ENCODE measurements at regions not wholly inside any gene's neighbourhood (a gene's known extent, or its start where the extent isn't known, plus 50 kb on each side); places are given as distances from the start of the nearest gene placed in this dataset.

DNA sequence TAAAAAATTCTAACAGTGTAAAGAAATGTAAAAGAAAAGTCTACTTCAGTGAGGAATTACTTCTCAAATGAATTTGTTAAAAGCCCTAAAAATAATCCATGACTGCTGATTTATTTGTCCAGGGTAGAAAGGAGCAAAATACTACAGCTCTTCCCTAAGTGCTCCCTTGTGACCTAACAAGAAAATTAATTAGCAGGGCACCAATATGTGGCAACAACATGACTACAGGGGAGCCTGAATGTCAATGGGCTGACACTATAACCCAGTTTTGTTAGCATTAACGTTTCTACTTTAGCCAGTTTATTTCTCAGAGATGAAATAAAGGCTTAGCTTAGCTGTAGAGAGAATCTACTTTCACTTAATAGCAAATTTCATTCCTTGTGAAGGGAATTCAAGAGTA, 918.9 kb upstream of the EPHA5 start:
- H3K9me3 ChIP-seq, result no peaks in the 10 kb centered on the region
- H3K4me3 ChIP-seq, result no peak overlapping the region
- H3K27ac ChIP-seq, result no peak overlapping the region
- DNase-seq, result no peak
- intact Hi-C loops (cut with DNase I; ENCODE audit: low total_unique reads), result no loop called here
- H3K4me1 ChIP-seq, result no peaks in the 10 kb centered on the region
- no peaks in the 10 kb centered on the region for H3K27me3 ChIP-seq
- no peaks in the 10 kb centered on the region for H3K36me3 ChIP-seq
- TF ChIP-seq POLR2A (IDR thresholded peaks at IDR 0.05), result no peak

DNA sequence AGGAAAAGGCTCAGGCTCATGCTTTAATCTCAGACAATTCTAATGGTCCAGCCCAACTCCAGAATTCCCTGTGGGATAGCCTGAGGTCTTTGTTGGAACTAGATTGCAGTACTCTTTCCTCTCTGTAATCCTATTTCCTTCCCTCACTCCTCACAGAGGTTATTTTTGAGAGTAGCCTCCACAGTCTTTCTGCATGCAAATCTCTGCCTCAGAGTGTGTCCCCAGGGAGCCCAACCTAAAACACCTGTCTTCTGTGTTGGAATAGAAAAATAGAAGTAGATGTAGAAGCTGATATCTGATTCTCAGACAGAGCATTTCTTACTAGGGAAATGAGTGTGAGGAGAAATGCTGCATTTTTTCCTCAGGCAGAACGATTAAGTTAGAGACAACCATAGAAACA, 915.5 kb upstream of the EPHA5 start:
- intact Hi-C loops (cut with DNase I; ENCODE audit: low total_unique reads), result no loop called here
- TF ChIP-seq POLR2A (IDR thresholded peaks at IDR 0.05), result no peak
- TF ChIP-seq, protein P1, sequence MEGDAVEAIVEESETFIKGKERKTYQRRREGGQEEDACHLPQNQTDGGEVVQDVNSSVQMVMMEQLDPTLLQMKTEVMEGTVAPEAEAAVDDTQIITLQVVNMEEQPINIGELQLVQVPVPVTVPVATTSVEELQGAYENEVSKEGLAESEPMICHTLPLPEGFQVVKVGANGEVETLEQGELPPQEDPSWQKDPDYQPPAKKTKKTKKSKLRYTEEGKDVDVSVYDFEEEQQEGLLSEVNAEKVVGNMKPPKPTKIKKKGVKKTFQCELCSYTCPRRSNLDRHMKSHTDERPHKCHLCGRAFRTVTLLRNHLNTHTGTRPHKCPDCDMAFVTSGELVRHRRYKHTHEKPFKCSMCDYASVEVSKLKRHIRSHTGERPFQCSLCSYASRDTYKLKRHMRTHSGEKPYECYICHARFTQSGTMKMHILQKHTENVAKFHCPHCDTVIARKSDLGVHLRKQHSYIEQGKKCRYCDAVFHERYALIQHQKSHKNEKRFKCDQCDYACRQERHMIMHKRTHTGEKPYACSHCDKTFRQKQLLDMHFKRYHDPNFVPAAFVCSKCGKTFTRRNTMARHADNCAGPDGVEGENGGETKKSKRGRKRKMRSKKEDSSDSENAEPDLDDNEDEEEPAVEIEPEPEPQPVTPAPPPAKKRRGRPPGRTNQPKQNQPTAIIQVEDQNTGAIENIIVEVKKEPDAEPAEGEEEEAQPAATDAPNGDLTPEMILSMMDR (IDR thresholded peaks at IDR 0.05), result no peak
- H3K4me3 ChIP-seq, result no peak overlapping the region
- H3K27me3 ChIP-seq, result no peaks in the 10 kb centered on the region
- DNase-seq, result no peak
- no peaks in the 10 kb centered on the region for H3K4me1 ChIP-seq
- H3K27ac ChIP-seq, result no peak overlapping the region
- H3K36me3 ChIP-seq, result no peaks in the 10 kb centered on the region
- H3K9me3 ChIP-seq, result no peaks in the 10 kb centered on the region

DNA sequence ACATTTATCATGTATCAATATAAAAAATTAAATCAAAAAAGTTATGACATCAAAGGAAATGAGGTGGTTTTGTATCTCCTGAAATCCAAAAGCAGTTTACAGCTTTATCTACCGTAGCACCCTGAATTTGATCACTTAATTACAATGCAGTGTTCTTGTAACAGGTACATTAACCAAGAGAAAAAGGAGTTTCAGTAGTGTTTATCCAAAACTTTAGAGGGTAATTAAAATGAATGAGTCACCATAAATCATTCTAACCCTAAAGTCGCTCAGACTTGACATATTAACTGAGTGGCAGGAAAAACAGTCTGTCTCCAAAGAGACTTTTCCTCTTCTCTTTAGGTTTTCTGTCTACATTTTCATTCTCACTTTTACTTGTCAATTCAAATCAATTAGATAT, 907.6 kb upstream of the EPHA5 start:
- Histone ChIP-seq H3K27ac (no peak overlapping the region), H3K27me3 (no peaks in the 10 kb centered on the region), H3K9me3 (no peaks in the 10 kb centered on the region), H3K4me3 (no peak overlapping the region), H3K4me1 (no peaks in the 10 kb centered on the region), H3K36me3 (no peaks in the 10 kb centered on the region)
- intact Hi-C loops (cut with DNase I; ENCODE audit: low total_unique reads), result no loop called here
- TF ChIP-seq POLR2A (IDR thresholded peaks at IDR 0.05), result no peak
- TF ChIP-seq, protein P1 (IDR thresholded peaks at IDR 0.05), result no peak
- DNase-seq, result no peak

DNA sequence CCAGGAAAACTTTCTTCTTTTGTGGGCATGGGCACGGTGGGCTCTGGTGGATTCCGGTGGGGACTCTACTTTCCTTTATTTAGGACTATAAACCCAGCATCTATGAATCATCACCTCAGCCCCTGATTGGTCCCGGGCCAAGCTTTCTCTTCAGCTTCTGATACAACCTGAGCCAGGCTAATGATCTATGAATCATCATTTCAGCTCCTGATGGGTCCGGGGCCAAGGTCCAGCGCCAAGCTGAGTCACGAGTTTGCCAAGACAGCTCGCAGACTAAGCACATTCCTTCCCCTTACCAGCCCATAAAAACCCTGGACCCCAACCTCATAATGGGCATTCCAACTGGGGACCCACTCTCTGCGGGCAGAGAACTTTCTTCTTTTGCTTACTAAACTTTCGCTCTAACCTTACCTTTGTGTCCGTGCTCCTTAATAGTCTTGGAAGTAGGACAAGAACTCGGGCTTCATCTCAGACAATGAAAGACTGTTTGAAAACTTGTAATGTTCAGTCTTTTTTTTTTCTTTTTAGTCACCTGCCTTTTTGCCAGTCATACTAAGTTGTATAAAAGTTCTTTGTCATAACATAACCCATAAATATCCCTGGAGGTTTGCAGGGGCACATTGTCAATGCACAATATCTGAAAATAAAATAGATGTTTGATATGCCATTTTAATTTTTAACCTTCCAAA, 904.9 kb upstream of the EPHA5 start:
- no peaks in the 10 kb centered on the region for H3K27me3 ChIP-seq
- H3K27ac ChIP-seq, result no peak overlapping the region
- H3K4me3 ChIP-seq, result no peak overlapping the region
- H3K4me1 ChIP-seq, result no peaks in the 10 kb centered on the region
- TF ChIP-seq, protein P1 (IDR thresholded peaks at IDR 0.05), result no peak
- no peak for TF ChIP-seq POLR2A (IDR thresholded peaks at IDR 0.05)
- H3K36me3 ChIP-seq, result no peaks in the 10 kb centered on the region
- peak in 1 of 2 donors; percentile 15 for DNase-seq
- intact Hi-C loops (cut with DNase I; ENCODE audit: low total_unique reads), result no loop called here
- no peaks in the 10 kb centered on the region for H3K9me3 ChIP-seq

DNA sequence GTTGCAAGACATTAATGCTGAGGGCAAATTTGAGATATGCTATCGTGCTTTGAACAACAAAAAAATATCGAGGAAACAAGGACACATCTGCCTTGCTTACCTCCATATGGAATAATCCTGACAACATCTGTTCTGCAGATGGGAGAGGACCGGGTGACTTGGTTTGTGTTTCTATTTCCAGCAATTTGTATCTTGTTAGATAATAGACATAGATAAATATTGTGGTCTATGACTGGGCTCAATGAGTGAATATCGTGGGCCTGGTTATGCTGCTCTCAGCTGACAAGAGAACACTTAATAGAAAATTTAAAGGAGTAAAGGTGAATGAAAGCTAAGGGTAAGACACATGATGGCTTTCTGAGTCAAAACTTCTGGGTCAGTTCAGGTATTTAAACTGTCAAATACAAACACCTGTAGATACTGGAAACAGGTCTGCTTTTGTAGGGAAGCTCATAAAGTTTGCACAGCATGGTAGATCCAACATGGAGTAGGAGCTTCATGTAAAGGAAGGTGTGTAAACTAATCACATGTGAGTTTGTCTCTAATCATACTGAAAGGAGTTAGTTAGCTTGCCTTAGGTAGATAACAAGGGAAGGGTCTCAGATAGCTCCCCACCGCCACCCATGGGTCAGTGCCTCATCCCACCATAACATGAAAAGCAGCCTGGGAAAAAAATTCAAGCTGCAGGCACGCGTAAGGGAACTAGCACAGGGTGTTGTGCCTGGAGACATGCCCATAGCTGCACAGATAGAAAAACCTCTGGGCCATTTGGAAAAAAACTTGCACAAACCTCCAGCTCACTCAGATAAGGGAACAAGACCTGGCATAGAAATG, 904.1 kb upstream of the EPHA5 start:
- Histone ChIP-seq H3K4me3 (no peak overlapping the region), H3K27ac (no peak overlapping the region), H3K36me3 (no peaks in the 10 kb centered on the region), H3K27me3 (no peaks in the 10 kb centered on the region), H3K9me3 (no peaks in the 10 kb centered on the region), H3K4me1 (no peaks in the 10 kb centered on the region)
- intact Hi-C loops (cut with DNase I; ENCODE audit: low total_unique reads), result no loop called here
- DNase-seq, result no peak
- no peak for TF ChIP-seq POLR2A (IDR thresholded peaks at IDR 0.05)
- TF ChIP-seq, protein P1 (IDR thresholded peaks at IDR 0.05), result no peak

Measured in uterus (tissue), 3 donors.